ENCODE measurements at regions not wholly inside any gene's neighbourhood (a gene's known extent, or its start where the extent isn't known, plus 50 kb on each side); places are given as distances from the start of the nearest gene placed in this dataset.

- DNase-seq: no peak
Observed at GRCh38 chr6:74875193-74875592, 330.7 kb downstream of the COL12A1 start.

GRCh38 chr6:74872754-74873476 lies 332.9 kb downstream of the COL12A1 start:
- DNase-seq: no peak

DNA sequence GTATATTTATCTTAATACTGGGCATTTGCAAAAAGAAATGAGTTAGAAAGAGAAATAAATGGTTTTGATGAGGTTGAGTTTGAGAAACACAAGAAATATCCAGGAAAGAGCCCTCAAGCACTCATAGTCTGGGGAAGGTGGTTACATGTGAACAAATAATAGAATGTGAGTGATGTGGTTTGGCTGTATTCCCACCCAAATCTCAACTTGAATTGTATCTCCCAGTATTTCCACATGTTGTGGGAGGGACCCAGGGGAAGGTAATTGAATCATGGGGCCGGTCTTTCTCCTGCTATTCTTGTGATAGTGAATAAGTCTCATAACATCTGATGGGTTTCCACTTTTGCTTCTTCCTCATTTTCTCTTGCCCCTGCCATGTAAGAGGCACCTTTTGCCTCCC lies 334.1 kb downstream of the COL12A1 start:
- no peak for DNase-seq

DNA sequence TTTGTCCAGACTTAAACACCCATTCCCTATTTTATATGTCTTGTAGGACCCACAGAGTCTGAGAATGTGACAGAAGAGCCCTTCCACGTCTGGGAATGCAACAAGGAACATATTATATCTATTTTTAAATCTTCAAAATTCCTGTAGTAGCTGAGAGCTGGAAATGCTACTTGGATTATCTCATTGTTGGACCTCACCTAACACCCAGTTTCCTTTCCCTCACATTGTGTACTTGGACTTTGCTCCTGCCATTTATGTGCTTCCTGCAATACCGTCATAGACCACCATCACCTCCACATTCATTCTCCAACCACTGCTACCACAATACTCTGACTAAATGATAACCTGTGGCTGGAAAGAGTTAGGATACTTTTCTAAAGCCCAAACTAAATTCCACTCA lies 335.4 kb downstream of the COL12A1 start:
- no peak for DNase-seq

- no peak for DNase-seq
Observed at GRCh38 chr6:74867291-74867690, 338.6 kb downstream of the COL12A1 start.

- no peak for DNase-seq
Observed at GRCh38 chr6:74863968-74864367, 341.9 kb downstream of the COL12A1 start.

- DNase-seq: no peak
Observed at GRCh38 chr6:74860456-74860855, 345.4 kb downstream of the COL12A1 start.

- DNase-seq: no peak
Observed at GRCh38 chr6:74857157-74857556, 348.7 kb downstream of the COL12A1 start.

DNA sequence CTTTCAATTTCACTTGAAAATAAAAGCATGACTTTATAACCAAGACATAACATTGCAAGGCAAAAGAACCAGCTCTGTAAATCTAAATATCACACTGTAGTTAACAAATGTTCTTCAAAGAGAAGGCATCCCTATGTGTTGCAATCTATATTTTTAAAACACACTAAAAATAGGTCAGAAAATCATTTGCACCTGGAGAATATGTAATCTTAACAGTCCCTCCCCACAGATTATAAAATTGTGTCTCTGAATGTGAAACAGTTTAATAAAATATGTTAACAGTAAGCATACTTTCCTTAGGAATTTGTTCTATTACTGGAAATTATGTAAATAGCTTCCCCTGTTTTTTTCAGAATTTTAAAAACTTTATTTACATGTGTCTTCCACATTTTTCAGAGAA lies 351.9 kb downstream of the COL12A1 start:
- no peak for DNase-seq

DNA sequence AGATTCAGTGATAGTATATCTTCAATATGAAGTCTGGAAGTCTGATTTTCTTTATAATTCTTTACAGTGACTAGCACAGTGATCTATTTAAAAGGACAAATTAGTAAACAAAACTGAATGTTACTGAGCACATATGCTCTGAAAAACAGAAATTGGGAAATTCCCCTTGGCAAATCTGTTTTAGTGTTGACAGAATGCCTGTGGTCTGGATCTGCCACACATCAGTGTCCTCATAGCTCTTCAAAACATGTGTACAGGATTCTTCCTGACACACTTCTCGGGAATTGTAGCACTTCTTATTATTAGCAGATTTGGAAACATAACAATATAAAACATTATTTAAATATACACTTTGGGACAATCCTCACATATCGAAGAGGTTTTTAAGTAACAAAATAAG lies 354.3 kb downstream of the COL12A1 start:
- DNase-seq: no peak

GRCh38 chr6:74840953-74841352 lies 364.9 kb downstream of the COL12A1 start:
- no peak for DNase-seq

GRCh38 chr6:74834967-74835366 lies 370.9 kb downstream of the COL12A1 start:
- DNase-seq: no peak

DNA sequence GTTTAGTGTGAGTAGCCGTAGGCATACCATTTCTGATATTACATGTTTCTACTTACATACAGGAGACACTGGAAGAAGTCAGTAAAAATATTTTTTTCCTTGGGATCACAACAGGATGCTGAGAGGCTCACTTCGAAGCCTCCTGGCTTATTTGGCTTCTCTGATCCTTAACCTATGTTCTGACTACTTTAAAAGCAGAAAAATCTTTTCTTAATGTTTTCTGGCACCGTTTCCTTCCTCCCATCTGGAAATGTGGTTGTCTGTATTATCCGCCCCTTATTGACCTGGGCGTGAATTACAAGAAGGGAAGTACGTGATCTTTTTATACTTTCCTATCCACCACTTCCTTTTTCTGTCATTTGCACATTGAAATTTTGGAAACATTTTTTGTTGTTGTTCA lies 379.6 kb downstream of the COL12A1 start:
- no peak for DNase-seq

DNA sequence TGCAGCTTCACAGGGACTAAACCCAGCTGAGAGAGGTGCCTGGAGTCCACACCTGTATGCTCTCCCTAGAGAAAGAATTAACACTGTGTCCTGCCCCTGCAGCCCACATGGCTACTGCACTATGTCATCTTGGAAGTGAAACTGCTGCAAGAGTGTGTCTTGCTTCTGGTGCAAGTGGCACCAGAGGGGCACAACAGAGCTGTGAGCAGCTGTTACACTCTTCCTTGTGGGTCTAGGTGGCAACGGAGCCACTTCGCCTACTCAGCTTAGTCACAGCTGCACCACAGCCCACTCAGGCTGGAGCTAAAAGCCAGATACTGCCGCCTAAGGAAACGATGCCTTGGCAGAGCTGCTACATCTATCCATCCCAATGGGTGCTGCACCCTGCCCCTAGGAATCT lies 391.4 kb downstream of the COL12A1 start:
- DNase-seq: no peak

- DNase-seq: no peak
Observed at GRCh38 chr6:74807674-74808073, 398.2 kb downstream of the COL12A1 start.

GRCh38 chr6:74805916-74806696 lies 399.7 kb downstream of the COL12A1 start:
- DNase-seq: no peak

GRCh38 chr6:74798302-74798701 lies 407.6 kb downstream of the COL12A1 start:
- no peak for DNase-seq

- DNase-seq: no peak
Observed at GRCh38 chr6:74785236-74785635, 420.6 kb downstream of the COL12A1 start.

- DNase-seq: no peak
Observed at GRCh38 chr6:74782346-74782745, 423.5 kb downstream of the COL12A1 start.

- no peak for DNase-seq
Observed at GRCh38 chr6:74780831-74781230, 425.0 kb downstream of the COL12A1 start.

DNA sequence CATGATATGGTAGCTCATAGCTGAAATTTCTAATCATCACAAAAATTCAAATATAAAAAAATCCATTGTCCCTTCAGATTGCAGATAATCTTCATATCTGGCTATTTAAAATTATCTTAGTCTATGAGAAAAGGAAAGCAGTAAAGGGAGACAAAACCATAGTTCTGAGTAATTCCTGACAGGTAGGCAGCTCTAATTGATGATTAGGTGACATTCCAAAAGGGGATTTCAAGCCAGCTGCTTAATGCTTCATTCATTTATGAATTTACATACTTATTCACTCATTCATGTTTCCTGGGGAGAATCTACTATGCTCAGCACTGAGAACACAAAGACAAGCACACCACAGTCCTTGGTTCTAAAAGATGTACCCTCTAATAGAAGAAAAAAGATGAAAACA lies 437.1 kb downstream of the COL12A1 start:
- DNase-seq: no peak

DNA sequence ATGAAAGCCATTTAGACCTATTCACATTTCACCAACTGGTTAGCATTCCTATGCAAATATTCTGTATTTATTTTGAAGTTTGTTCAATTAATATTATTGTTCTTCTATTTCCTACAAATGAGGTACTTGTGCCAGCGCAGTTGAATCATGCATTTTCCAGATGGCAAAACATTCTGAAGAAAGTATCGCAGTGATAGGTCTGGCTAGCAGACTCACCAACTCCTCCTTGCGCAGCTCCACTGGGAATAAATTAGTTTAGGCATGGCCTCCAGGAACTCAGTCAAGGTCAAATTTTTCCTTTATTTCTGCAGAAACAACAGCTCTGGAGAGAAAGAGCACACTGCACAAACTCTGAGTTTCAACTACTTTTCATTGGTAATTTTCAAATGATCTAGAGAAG lies 437.7 kb downstream of the COL12A1 start:
- no peak for DNase-seq

- no peak for DNase-seq
Observed at GRCh38 chr6:74765486-74765885, 440.4 kb downstream of the COL12A1 start.

DNA sequence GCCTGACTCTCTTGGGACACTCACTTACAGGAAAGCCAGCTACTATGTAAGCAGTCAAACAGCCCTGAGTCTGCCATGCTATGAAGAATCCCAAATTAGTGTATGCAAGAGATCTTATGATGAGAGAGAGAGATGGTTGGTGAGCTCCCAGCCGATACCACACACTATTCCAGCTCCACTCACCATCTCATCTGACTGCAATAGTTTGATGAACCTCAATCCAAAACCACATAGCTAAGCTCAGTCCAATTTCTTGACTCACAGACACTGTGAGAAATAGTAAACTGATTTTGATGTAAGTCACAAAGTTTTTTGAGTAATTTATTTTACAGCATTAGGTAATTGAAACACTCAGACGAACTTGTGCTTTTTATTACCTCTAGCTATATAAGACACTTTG lies 441.4 kb downstream of the COL12A1 start:
- DNase-seq: no peak

- DNase-seq: no peak
Observed at GRCh38 chr6:74762841-74763240, 443.0 kb downstream of the COL12A1 start.

Data from NCI-H1105 treated with DMSO at 0.1 percent for 48 hours (cell line).